Head of caudate nucleus (tissue), 42 donors: ENCODE measurements at regions not wholly inside any gene's neighbourhood (a gene's known extent, or its start where the extent isn't known, plus 50 kb on each side); places are given as distances from the start of the nearest gene placed in this dataset.
A peak's percentile ranks its signal among the peaks of the same experiment; 100 is the strongest.

Experiments
- DNase-seq, 42 donors: peaks; one replicate each; pipeline versions ENCODE4 v3.0.0 to v3.0.0-alpha.2; 2020 to 2021; ENCODE audit warnings: mixed read lengths in 7 of 42
- intact Hi-C: fragments of 100-400 bp; cut with DNase I; formaldehyde crosslinking; loops from one replicate; pipeline ENCODE4 v1.15.0; 2022

DNA sequence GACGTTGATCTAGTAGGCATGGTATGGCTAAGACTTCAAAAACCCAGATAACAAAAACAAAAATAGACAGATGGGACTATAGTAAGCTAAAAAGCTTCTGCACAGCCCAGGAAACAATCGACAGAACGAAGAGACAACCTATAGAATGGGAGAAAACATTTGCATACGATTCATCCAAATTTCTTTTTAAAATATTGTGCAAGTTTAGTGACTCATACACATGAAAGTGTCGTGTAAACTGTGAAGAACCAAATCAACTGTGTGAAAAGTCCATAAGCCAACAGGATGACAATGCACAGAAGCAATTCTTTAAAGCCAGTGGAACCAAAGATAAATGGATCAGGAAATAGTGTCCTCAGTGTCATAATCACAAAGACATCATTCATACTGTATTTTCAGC lies 671.1 kb downstream of the RNF144A start:
- intact Hi-C loops, result no loop called here
- no peak for DNase-seq

DNA sequence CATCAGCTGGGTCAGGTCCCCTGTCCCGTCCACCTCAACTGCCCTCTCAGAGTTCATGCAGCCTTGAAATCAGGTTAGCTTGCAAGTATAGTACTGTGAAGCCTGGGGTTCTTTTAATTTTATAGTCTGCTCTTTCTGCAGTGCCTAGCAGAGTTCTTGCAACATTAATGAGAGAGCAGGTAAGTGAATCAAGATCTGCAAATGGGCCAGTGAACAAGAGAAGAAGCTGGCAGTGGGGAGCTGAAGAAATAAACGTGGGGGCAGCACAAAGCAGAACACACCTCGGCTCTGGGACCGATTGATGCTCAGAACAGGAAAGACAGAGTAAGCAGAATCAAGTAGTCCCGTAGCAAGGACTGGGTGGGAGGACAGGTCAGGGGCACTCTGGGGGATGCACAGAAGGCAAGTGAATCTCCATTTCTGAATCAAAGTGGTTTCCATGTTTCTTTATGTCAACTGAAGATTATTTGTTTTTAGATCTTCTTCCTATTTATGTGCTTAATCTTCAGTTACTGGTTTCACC lies 675.5 kb downstream of the RNF144A start:
- no peak for DNase-seq
- intact Hi-C loops, result no loop called here

DNA sequence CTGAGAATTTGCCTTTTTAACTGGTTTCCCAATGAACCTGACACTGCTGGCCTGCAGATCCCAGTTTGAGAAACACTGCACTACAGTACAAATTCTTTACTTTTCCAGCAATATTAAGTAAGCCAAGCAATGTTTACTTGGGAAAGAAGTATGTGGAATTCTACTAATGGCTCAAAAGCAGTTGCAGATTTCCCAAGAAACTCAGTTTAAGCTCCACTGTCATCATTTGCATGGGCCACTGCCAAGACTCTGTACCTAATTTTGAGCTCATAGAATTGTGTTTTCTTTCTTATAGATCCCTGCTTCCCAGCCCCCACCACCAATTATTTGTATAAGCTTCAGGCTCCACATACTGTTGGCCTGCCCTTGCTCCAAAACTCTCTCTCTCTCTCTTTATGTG lies 676.1 kb downstream of the RNF144A start:
- DNase-seq, result no peak
- intact Hi-C loops, result no loop called here

DNA sequence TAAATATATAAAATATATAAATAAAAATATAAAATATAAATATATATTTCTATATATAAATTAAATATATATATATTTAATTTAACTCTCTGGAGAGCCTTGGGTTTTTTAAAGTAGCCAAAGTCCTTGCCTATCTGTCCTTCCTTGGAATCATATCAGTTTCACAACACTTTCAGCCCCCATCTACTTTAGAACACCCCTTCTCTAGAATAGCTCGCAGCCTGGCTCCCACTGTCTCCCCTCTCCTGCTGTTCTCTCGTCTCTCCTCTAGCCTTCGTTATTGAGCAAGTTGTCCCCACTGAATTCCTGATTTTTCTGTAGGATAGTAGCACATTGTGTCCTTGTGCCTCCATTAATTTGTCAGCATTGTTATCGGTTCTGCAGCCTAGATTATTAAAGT lies 677.0 kb downstream of the RNF144A start:
- no peak for DNase-seq
- intact Hi-C loops, result no loop called here

DNA sequence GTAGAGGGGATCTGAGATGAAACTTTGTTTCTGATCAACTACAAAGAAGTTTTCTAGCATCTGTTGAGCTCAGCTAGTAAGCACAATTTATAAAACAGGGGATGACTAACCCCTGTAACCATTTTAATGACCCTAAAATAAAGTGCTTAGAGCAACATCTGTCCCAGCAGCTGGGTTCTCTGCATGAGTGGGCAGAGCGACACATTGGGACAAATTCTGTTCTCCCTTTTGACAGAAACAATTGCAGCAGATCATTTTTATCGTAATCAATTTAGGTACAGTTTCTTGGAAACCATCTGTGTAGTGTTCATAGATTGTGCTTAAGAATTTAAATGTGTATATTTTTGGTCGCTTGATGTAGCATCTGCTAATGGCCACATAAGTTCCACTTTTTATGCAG lies 678.0 kb downstream of the RNF144A start:
- no peak for DNase-seq
- intact Hi-C loops, result no loop called here

DNA sequence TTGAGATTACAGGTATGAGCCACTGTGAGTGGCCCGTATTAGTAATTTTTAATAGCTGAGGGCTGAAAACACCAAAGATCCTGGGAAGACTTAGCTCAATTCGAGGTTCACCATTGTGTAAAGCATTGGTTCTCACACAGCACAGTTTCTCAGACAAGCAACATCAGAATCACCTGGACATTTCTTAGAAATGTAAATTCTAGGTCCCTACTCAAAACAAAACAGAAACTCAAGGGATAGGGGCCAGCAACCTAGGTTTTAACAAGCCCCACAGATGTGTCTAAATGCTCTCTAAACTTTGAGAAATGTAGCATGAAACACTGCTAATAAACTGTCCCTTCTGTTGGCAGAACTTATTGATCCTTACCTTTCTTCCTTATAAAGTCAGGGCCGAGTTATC lies 681.2 kb downstream of the RNF144A start:
- DNase-seq, result no peak
- intact Hi-C loops, result no loop called here

DNA sequence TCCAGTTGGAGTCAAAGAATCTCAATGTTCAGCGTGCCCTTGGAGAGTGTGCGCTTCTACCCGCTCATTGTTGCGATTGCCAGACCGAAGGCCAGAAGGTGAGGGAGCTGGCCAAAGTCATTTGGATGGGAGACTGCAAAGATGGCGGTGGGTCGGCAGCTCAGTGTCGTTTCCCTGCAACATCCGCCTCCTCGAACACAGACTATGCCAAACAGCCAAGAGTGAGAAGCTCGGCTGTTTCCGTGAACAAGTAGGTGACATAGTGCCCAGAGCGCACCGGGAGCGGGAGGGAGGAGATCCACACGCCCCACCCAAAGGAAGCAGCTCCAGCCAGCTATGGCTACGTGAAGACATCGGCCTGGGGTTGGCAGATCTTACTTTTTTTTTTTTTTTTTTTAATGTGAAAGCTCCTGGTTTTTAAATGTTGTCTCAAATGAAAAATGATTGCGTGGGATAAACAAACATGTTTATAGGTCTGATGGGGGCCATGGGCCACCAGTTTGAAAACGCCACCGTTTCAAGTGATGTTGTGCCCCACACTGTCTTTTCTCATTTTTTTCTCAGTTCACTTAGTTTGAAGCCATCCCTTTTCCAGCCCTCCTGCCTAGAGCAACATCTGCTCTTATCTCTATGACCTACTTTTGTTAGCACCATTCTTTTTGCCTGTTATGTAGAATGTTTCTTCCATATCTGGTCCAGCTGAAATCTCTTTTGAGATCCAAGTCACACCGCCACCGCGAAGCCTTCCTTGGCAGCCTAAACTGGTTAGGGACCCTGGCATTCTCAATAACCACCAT lies 682.4 kb downstream of the RNF144A start:
- intact Hi-C loops, result no loop called here
- no peak for DNase-seq

DNA sequence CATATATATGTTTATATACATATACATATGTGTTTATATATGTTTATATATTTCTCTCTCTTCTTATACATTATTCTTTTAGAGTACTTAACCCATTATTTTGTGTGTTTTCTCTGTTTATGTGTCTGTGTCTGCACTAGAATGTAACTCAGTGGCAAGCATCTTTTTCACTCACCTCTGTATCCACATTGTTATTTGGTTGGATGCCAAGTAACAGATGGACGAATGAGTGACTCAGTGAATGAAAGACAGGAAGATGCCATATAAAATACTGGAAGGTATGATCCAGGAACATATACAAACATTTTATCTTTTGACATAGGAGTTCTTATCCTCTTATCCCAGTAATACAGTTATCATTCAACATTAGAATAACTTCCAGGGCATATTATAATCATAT lies 684.8 kb downstream of the RNF144A start:
- no peak for DNase-seq
- intact Hi-C loops, result no loop called here

DNA sequence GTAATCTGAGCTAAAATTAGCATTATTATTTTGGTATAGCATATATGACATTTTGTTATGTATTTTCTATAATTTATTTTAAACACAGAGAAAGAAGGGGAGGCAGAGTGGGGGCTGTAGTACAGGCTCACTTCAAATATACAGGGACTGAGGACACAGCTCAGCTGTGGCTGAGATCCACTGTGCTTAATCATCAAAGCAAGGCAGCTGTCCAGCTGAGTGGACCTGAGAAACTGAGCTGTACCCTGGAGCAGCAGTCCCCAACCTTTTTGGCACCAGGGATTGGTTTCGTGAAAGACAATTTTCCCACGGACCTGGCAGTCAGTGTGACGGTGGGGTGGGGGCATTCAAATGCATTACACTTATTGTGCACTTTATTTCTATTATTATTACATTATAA lies 687.2 kb downstream of the RNF144A start:
- intact Hi-C loops, result no loop called here

DNA sequence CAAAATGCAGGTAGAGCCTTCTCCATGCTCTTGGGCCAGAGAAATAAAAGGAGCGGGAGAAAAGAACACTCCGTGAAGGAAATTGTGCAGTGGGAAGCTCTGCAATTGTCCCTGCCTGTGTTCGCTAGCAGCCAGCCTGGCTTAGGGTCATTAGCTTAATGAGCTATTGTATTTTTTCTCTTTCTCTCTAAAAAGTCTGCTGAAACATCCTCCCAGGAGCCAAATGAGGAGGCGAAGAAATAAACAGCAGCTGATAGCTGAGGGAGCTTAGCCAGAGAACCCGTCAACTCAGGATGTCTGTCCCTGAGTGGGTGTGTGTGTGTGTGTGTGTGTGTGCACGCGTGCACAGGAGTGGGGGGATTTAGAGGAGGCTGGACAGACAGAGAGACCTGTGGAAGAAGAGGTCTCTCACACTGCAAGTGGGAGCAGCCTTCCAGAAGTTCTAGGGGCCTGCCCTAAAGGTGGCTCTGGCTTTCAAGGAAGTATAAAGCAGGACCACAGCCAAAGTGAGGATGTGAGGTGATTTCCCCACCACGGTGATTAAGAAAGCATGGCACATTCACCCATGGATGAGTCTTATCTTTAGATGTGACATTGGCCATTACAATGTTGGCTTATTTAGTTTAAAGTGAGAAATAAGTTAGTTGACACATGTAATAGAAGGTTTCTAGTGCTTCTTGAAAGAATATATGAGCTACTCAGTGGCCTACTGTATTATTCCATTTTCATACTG lies 690.4 kb downstream of the RNF144A start:
- DNase-seq, result no peak
- intact Hi-C loops, result no loop called here

More for the DNA sequence above, 687.2 kb downstream of the RNF144A start:
- DNase-seq, result no peak

DNA sequence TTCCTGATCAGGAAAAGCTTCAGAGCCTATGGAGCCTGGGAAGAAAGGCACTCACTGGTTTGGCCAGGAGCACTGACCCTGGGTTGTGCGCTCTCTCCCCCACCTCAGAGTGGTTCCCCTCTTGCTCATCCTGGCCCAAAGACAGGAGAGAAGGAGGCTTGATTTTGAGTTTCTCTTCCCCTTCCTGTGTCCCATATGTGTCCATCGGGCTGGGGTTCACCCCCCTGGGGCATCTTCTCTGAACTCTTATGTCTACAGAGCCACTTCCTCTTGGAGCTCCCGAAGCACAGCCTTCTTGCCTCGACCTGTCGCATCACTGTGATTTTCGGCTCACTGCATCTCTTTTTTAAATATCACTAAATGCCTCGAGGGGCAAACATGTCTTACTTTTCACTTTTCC lies 692.3 kb downstream of the RNF144A start:
- no peak for DNase-seq
- intact Hi-C loops, result no loop called here

DNA sequence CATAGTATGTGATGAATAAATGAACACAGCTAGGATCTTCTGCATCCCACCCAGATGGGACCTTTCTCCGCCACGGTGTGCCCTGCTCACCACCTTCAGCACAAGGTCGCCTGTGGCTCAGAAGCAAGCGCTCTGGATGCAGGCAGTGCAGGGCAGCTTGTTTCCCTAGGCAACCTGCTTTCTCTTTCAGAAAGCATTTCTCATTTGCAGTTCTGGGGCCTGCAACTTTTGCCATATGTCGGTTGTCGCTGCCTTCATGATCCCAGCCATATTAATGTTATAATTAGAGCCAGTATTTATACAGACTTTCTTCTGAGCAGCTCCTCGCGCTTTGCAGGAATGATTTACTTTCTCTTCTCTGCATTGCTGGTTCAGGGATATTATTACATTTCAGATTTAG lies 692.8 kb downstream of the RNF144A start:
- peak in 1 of 42 donors; percentile 4 for DNase-seq
- intact Hi-C loops, result no loop called here

DNA sequence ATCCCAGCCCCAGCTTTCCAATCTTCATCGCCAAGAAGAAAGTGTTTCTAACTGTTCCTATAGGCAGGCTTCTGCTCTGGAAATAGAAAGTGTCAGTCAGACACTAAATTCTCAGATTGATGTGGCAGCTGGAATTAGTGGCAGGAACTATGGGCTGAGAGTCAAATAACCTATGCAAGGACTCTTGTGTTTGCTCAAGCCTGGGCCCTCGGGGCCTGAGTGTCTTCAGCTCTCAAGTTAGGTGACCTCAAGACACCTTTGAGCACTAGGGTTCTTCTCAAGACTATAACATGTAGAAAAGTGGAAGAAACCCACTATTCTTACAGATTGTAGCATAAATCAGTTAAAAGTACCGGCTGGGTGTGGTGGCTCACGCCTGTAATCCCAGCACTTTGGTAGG lies 694.5 kb downstream of the RNF144A start:
- no peak for DNase-seq
- intact Hi-C loops, result no loop called here

DNA sequence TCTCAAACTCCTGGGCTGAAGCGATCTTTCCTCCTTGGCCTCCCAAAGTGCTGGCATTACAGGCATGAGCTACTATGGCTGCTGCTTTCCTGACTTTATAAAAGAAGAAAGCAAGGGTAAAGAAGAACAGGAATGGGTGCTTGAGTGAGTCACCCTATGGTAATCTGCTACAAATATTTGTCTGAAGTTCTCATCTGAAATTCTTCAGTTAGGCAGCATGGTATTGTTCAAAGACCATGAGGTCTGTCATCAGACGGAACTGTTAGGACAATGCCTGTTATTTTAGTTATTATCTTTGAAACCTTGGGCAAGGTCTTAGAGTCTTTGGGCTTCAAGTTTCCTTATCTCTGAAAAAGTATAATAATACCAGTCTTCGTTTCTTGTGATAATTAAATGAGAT lies 695.8 kb downstream of the RNF144A start:
- intact Hi-C loops, result no loop called here
- no peak for DNase-seq

DNA sequence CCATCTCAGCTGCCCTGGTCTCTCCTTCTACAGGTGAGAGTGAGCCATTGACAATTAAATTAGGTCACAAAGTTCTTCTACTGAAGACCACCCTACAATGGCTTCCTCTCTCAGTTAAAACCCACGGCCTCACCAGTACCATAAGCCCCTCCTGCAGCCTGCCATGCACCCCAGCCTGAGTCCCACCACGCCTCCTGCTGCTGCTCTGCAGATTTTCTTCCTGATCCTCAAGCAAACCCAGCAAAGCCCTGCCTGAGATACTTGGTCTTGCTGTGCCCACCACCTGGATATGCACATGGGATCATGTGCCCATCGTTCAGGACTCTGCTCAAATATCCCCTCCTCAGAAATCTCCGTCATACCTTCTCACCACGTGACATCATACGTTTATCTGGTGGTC lies 696.6 kb downstream of the RNF144A start:
- no peak for DNase-seq

DNA sequence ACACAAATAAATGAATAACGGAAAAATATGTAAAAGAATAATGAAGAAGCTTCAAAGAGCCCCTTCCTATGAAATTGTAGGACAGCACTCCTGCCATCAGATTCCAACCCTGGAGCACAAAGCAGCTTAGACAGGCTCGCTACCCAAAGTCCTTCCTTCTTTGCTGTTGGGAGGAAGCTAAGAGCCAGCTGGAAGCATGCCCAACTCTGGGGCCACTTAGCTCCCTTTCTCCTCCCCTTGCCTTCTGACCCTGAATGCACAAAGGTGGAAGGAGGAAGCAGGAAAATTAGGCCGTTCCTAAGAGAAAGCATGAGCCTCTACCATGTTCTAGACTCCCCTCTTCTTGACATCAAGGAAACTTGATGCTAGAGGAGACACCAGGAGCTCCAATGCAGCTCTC lies 700.8 kb downstream of the RNF144A start:
- intact Hi-C loops, result no loop called here
- no peak for DNase-seq

More for the DNA sequence above, 696.6 kb downstream of the RNF144A start:
- intact Hi-C loops, result no loop called here

DNA sequence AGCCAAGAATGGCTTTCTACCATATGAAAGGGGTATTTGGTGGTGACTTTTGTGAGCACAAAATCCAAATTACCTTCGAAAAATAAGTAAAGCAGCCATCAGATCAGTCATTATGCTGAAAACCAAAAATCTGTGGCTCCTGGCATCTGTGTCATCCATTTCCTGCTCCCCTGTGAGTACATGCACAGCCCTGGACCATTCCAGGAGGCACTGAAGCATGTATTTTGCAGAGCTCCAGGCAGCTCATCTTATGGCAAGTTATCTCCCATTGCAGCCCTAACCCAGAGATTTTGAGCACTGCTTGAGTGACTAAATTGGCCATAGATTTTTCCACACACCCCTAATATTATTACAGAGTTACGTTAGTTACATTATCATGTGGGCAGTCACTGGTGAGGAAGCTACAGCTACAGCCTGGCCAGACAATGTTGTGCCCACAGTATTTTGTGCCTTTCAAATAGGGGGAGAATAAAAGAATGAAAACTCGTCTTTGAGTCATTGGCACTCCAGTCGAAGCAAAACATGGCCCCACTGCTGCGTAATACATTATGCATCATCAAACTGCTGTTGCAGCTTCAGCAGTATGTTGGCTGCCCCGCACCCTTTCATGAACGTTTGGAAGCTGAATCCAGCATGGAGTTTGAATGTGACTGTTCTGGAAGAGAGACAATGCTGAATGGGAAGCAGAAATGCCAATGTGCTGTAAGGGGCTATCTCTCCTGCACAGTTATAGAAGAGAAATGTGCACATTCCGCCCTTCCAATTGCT lies 702.2 kb downstream of the RNF144A start:
- no peak for DNase-seq
- intact Hi-C loops, result no loop called here

DNA sequence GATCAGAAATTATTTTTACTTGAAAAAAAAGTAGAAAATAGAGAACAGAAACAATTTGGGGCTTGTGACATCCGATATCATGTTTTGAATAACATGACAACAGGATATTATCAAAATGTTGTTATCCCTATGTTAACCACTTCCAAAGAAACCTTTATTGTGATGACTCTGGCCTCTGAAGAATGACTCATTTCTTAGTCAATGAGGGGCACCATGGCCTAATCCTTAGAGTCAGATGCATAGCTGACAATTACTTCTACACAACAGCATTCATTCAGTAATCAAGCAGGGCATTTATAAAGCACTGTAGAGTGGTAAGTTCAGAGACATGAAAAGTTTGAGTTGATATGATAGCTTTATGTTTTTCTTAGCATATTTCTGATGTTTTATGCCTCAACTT lies 703.0 kb downstream of the RNF144A start:
- intact Hi-C loops, result no loop called here
- no peak for DNase-seq

DNA sequence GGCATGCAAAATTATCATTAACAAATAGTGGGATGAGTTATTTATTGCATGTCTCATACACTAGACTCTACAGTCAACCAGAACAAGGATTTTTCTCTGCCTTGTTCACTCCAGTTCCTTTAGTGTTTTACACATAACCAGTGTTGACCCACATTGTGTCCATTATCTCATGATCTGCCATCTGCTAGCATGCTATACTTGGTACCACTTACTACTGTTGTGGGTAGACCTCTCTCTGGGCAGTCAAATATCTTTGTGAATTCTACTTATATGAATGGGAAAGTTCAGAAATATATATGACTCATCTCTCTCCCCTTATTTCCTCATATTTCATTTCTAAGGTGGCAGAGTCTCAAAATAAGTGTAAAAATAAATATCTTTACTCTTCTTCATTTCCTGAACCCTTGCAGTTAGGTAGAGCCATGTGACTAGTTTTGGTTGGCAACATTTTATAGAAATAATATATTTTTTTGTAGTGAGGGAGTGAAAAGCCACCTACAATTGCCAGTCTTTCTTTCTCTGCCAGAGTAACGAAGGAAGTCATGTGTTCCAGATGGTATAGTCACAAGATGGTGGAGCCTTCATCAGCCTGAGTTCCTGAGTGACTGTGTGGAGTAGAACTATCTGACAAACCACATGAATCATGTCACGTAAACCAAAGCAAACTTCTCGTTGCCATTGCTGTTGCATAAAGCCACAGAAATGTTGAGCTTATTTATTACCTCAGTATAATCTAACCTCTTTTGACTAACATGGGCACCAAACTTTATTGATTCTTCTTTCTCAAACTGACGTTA lies 704.0 kb downstream of the RNF144A start:
- DNase-seq, result no peak
- intact Hi-C loops, result no loop called here
